IMR-90 (cell line): ENCODE measurements at regions not wholly inside any gene's neighbourhood (a gene's known extent, or its start where the extent isn't known, plus 50 kb on each side); places are given as distances from the start of the nearest gene placed in this dataset.

ENCODE experiments used
- CTCF ChIP-seq: conservative IDR thresholded peaks from 2 replicates; pipeline ENCODE4 v1.5.1; 2012; ENCODE audit warnings: mild to moderate bottlenecking, low read depth, low read length, improper control_type of control experiment
- ELK1 ChIP-seq: fragments of 150-350 bp; IDR thresholded peaks from 2 replicates; pipeline ENCODE4 v1.6.1; 2016; ENCODE audit warnings: low read depth, mild to moderate bottlenecking, low read length, moderate library complexity, borderline replicate concordance
- MAZ ChIP-seq: IDR thresholded peaks from 2 replicates; pipeline ENCODE4 v1.6.1; 2012; ENCODE audit warnings: low read depth, mild to moderate bottlenecking, low read length, improper control_type of control experiment, moderate library complexity, borderline replicate concordance
- POLR2A ChIP-seq: IDR thresholded peaks from 2 replicates; pipeline ENCODE4 v1.6.1; 2012; ENCODE audit warnings: mild to moderate bottlenecking, low read depth, low read length
- RAD21 ChIP-seq: IDR thresholded peaks from 2 replicates; pipeline ENCODE4 v1.6.1; 2012; ENCODE audit warnings: low read length, improper control_type of control experiment

- TF ChIP-seq POLR2A = no peak
- no peak for TF ChIP-seq CTCF
- no peak for TF ChIP-seq RAD21
- TF ChIP-seq MAZ = no peak
- no peak for TF ChIP-seq ELK1
Observed at GRCh38 chr1:203422656-203423055, 53.0 kb upstream of the PRELP start.
